HCEC 1CT (cell line): ENCODE measurements at regions not wholly inside any gene's neighbourhood (a gene's known extent, or its start where the extent isn't known, plus 50 kb on each side); places are given as distances from the start of the nearest gene placed in this dataset.
"Not testable (repeated sequence)": the region's sequence is repeated elsewhere in the genome, so short reads cannot be mapped to it uniquely, and the experiment has no call there.

ENCODE experiments used
- DNase-seq: peaks from one replicate; pipeline ENCODE4 v3.0.0-alpha.2; 2017

- no peak for DNase-seq
Measured at GRCh38 chr6:119523556-119523955, 174.0 kb upstream of the MAN1A1 start.

DNA sequence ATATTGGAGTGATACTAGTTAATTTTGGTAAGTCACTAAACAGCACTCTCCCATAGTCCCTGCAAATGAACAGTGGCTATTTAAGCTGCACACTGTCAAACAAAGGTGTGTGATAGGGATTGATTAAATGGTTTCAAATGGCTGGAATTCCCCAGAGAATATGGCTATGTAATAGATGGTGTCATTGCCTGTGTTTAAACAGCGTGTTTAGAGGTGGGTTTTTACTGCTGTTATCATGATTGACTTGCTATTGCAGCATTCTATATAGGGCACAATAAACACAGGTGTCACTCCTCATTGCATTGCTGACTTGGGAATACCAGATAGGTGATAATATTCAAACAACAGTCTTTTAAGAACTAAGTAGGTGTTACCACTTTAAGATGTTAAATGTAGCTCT, 171.7 kb upstream of the MAN1A1 start:
- no peak for DNase-seq

DNA sequence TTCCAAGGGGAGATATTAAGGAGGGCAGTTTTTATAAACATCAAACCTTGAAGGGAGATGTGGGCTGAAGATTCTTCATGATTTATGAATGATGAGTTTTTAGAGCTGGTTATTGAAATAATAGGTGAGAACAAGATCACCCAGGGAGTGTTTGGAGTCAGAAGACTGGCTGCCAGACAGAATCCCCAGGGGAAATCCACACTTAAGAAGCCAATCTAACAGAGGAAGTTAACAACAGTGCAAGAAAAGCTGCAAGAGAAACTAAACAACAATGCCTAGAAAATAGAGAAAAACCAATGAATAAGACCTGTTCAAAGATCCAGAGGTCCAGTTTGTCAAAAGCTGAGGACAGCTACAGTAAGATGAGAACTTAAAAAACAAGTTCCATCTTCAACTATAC, 167.9 kb upstream of the MAN1A1 start:
- DNase-seq: no peak

DNA sequence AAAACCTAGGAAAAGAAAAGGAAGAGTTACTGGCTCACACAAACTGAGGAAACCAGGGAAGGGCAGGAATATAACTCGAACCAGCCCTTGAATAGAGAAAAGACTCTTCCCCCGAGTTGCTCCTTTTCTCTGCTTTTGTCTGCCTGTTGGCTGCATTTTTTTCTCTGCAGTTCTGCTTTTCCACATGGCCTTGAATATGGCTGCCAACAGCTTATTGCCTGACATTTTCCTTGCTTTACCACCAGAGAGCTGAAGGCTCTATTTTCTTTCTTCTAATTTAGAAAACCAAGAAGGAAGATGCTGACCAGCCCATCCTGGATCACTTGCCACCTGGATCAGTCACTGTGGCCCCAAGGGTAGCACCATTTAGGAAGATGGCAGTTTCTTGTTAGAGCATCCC, 164.8 kb upstream of the MAN1A1 start:
- no peak for DNase-seq

DNA sequence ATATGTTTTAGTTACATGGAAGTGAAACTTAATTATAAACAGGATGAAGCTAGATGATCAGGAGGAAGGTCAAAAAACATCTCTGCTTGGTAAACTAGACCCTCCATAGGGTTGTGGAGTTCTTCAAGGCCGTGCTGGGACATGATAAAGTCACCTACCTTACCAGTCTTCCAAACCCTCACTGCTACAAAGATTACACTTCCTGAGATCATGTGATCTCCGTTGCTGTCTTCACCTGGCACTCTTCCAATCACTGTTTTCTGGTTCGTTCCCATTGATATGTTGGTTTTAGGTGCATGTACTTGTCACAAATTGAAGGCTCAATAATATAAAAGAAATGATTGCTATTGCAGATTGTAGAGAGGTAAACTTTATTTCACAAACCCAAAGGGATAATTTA, 161.5 kb upstream of the MAN1A1 start:
- no peak for DNase-seq

- DNase-seq: no peak
Measured at GRCh38 chr6:119510246-119510645, 160.7 kb upstream of the MAN1A1 start.

DNA sequence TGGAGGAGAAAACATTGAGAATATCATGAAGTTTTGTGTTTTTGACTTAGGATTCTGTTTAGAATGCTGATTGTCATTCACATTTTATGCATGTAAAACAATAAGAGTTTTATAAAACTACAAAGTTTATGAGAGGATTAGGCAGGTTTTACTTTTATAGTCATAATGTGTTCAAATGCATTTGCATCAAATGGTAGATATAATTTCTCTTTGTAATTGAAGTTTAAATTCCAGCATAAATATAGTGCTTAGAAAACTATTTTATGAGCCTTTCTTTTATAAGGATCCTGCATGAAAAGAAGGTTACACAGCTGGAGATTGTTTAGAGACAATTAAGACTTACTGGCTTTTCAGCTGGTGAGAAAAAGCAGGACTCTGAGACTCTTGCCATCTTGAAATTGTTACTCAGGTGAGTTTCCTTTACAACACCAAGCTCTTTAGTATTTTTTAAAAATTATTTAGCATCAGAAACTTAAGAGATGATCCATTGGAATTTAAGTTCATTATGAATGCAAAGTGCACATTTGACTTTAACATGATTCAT, 157.1 kb upstream of the MAN1A1 start:
- DNase-seq: no peak

DNA sequence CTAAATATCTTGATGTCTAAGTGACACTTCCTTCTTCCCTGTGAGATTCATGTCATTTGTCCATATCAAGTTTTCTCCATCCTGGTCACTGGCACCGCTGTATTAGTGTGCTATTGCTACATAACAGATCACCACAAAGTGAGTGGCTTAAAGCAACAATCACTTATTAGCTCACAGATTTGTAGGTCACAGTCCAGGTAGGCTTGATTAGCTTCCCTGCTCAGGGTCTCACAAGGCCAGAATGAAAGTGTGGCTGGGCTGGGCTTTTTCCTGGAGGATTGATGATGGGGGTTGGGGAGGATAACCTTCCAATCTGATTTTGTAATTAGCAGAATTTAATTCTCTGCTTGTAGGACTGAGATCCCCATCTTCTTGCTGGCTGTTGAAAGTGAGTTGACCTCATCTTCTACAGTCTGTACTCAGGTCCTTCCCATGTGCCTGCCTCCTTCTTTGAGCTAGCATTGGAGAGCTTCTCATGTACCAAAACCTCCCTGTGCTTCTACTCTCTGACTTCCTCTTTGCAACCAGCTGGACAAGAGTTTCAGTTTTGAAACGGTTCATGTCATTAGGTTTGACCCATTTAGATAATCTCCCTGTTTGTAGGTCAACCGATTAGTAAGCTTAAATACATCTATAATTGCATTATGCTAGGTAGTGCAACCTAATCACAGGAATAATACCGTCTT, 152.4 kb upstream of the MAN1A1 start:
- no peak for DNase-seq

DNA sequence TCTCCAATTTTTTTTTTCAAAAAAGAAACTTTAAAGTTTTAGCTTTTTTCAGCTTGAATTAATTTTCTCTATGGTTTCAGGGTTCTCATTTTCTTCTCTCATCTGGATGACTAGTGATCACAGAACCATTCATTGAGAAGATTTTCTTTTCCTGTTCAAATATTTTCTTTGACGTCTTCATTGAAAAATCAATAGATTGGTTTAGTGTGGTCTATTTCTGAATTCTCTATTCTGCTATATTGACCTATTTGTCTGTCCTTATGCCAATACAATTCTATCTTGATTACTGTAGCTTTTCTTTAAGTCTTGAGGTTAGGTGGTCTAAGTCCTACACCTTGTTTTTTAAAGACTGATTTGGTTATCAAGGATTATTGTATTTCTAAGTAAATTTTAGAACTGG, 150.2 kb upstream of the MAN1A1 start:
- no peak for DNase-seq

DNA sequence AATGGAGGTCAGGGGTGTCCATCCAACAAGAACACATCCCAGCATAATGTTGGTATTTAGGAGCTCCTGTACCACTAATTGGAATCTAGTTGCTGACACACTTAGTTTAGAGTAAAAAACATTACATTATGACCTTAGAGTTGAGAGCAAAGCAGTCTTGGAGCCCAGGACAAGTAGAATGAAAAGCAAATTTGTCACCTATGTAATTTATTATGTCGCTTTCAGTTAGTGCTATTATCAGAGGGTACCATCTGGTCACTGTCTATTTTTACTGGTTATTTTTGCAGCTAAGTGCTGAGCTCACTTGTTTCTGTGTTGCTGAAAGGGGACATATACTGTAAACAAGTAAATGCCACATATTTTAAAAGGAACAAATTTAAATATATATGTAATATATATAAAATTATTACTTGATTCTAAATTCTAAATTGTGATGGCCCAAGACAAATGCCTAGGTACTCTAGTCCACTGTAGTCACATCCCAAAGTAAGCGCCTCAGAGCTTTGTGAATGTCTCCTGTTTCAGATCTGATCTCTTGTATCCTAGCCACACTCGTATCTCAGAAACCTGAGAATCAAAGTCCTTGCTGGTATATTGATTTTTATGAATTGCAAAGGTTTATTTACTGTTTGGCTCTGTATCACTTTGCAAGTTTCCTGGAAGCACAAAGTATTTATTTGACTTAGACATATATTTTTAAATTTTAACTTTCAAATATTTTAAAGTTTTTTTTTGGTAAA, 148.6 kb upstream of the MAN1A1 start:
- DNase-seq: no peak

DNA sequence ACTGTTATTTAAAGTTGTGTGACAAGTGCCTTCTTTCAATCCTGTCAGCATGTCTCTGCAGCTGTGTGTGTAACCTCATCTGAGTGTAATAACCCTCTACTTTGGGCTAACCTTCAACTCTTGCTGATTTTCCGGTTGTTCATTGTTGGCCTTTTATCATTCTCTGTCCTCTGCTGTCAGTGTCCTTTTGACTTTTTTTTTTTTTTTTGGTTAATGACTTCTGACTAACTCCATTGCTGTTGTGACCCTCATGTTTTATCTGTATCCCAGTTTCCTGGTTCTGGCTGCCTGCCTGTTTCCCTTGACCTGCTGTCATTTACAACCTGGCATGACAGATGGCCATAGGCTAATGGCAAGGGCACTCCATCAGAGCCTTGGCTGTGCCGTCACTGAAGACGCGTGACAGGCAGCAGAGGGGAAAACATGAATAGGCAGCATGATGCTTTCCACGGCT, 145.7 kb upstream of the MAN1A1 start:
- no peak for DNase-seq

- no peak for DNase-seq
Measured at GRCh38 chr6:119493980-119494379, 144.4 kb upstream of the MAN1A1 start.

DNA sequence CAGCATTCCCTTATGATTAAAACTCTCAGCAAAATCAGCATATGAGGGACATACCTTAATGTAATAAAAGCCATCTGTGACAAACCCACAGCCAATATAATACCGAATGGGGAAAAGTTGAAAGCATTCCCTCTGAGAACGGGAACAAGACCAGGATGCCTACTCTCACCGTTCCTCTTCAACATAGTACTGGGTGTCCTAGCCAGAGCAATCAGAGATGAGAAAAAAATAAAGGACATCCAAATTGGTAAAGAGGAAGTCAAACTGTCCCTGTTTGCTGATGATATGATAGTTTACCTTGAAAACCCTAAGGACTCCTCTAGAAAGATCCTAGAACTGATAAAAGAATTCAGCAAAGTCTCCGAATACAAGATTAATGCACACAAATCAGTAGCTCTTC, 141.6 kb upstream of the MAN1A1 start:
- DNase-seq: not testable (repeated sequence)

DNA sequence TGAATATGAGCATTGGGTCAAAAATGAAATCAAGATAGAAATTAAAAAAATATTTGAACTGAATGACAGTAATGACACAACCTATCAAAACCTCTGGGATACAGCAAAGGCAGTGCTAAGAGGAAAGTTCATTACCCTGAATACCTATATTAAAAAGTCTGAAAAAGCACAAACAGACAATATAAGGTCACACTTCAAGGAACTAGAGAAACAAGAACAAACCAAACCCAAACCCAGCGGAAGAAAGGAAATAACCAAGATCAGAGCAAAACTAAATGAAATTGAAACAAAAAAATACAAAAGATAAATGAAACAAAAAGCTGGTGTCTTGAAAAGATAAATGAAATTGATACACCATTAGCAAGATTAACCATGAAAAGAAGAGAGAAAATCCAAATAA, 140.5 kb upstream of the MAN1A1 start:
- DNase-seq: not testable (repeated sequence)

DNA sequence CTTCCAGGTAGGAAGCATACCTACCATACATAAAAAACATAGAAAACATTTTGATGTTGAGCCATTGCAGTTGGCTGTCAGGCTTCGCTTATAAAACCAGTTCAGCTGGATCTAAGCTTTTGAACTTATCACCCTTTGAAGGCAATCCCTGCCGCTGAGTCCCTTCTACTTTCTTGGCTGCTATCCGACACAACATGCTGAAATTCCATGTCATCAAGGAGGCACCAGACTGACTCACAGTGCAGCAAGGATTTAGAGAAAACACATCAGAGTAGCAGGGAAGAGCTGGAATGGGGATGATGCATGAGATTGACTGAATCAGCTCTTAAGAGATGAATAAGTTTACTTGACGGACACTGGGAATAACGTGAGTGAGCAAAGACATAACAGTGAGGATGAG, 135.0 kb upstream of the MAN1A1 start:
- peak; percentile 97 for DNase-seq

DNA sequence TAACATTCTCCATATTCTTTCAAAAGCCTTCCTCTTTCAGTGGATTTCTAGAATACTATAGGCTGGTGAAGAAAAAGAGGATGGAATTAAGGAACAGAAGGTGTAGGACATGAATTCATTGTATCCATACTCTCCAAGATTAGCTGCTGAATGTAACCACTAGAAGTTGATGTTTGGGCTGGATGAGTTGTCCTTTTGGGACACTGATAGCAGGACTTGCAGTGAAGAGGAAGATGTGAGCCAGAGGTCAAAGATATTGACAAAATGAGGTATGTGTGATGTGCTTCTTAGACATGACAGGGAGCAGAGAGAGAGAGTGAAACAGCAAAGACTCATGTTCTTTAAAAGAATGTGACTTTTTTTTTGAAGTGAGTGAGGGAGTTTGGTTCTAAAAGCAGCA, 134.3 kb upstream of the MAN1A1 start:
- no peak for DNase-seq

DNA sequence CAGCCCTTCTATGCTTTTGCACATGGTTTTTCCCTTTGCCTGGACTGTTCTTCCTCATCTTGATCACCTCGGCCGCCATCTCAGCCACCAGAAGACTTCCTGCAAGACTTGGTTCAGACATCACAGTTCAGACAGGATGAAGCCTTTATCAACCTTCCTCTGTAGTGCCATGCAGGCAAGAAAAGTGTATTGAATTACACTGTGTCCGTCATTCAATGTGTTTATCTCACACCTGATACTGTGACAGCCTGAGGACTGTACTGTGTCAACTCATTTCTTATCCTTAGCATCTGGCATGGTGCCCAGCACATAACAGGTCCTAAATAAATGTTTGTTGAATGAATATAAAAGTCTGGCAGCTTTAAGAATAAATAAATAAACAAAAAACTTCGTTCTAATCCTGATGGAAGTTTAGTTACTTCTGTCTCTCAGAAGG, 133.3 kb upstream of the MAN1A1 start:
- no peak for DNase-seq

- no peak for DNase-seq
Measured at GRCh38 chr6:119481976-119482375, 132.4 kb upstream of the MAN1A1 start.

DNA sequence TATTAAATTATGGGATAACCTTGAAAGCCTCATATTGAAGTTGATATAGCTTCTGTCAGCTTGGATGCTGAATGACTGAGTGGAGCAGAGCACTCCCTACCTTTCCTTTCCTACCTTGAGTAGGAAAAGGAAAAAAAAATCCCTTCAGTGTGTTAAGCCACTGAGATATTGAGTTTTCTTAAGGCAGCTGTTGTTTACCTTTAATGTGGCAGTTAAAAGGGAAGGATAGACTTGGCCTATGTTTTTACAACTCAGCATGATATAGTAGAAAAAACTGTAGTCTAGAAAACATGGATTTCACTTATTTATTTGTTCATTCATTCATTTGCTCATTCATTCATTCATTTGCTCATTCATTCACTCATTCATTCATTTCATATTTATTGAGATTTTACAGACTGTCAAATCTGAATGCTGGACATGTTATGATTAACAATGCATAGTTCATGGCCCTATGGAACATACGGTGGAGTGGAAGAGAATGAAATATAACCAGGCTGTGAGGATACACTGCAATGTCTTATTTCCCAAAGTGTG, 131.5 kb upstream of the MAN1A1 start:
- no peak for DNase-seq

- peak; percentile 45 for DNase-seq
Measured at GRCh38 chr6:119479860-119480655, 130.5 kb upstream of the MAN1A1 start.

GRCh38 chr6:119476554-119476953, 127.0 kb upstream of the MAN1A1 start:
- DNase-seq: no peak

- no peak for DNase-seq
Measured at GRCh38 chr6:119476024-119476423, 126.5 kb upstream of the MAN1A1 start.

- no peak for DNase-seq
Measured at GRCh38 chr6:119470893-119471542, 121.5 kb upstream of the MAN1A1 start.
